Panc1 (cell line): ENCODE measurements at regions not wholly inside any gene's neighbourhood (a gene's known extent, or its start where the extent isn't known, plus 50 kb on each side); places are given as distances from the start of the nearest gene placed in this dataset.

Source experiments
- ATAC-seq: fragments of 200-7000 bp; cut with Tn5 transposase; 2 replicates; pipeline ENCODE4 v1.9.1; 2020; ENCODE audit warnings: mild to moderate bottlenecking, moderate library complexity
- BruUV-seq: library from RNA; stranded (reverse); fragments of 400-500 nt; replicated peaks from 2 replicates; lab custom pipeline; 2021; lab: Mats Ljungman, UMichigan
- CTCF ChIA-PET: fragments of 300-600 bp; sonication (Branson Sonifier 250); formaldehyde crosslinking; loops from one replicate; lab custom pipeline; 2022; ENCODE audit warnings: antibody characterized with exemption; lab: Charles Lee
- POLR2A ChIA-PET: fragments of 300-600 bp; sonication (Branson Sonifier 250); formaldehyde crosslinking; loops from one replicate; lab custom pipeline; 2022; ENCODE audit warnings: antibody characterized with exemption; lab: Charles Lee
- DNase-seq: peaks from one replicate; pipeline ENCODE4 v3.0.0-alpha.2; 2010; ENCODE audit warnings: low read depth, low spot score
- H3K27ac ChIP-seq: 2 replicates; pipeline ENCODE4 v1.5.1; 2011; ENCODE audit warnings: mild to moderate bottlenecking, low read length, inconsistent platforms
- H3K27me3 ChIP-seq: fragments of 200-500 bp; sonication (Bioruptor generic); 2 replicates; pipeline ENCODE4 v1.6.0; 2014; ENCODE audit warnings: low read length, inconsistent platforms; ENCODE audit not compliant: control insufficient read depth, insufficient read depth
- H3K36me3 ChIP-seq: fragments of 200-500 bp; sonication (Bioruptor generic); 2 replicates; pipeline ENCODE4 v1.5.1; 2014; ENCODE audit warnings: inconsistent platforms, mild to moderate bottlenecking, low read length, moderate library complexity; ENCODE audit not compliant: control insufficient read depth, insufficient read depth
- H3K4me1 ChIP-seq: 2 replicates; pipeline ENCODE4 v1.5.1; 2011; ENCODE audit warnings: inconsistent platforms, mild to moderate bottlenecking, low read length, moderate library complexity; ENCODE audit not compliant: control insufficient read depth, insufficient read depth
- H3K4me3 ChIP-seq, 2 experiments: 2 replicates each; pipeline ENCODE4 v1.5.1; 2011 to 2012; ENCODE audit warnings: low read depth in 2 of 2, low read length in 2 of 2, mild to moderate bottlenecking in 2 of 2, inconsistent platforms in 1 of 2, moderate library complexity in 1 of 2
- H3K9me3 ChIP-seq: fragments of 200-500 bp; sonication (Bioruptor generic); 2 replicates; pipeline ENCODE4 v1.5.1; 2014; ENCODE audit warnings: low read depth, mild to moderate bottlenecking, inconsistent platforms, low read length, moderate library complexity; ENCODE audit not compliant: control insufficient read depth, insufficient read depth
- CTCF ChIP-seq: fragments of 450-650 bp; IDR thresholded peaks from 2 replicates; pipeline ENCODE4 v1.5.1; 2017; ENCODE audit warnings: mild to moderate bottlenecking
- POLR2AphosphoS5 ChIP-seq: IDR thresholded peaks from 2 replicates; pipeline ENCODE4 v1.6.1; 2012; ENCODE audit warnings: mild to moderate bottlenecking, low read depth, low read length, moderate library complexity
- REST ChIP-seq, 2 experiments: IDR thresholded peaks; 2 replicates each; pipeline ENCODE4 v1.6.1; 2011 to 2012; ENCODE audit warnings: low read depth in 2 of 2, control low read depth in 1 of 2, low read length in 1 of 2, mild to moderate bottlenecking in 1 of 2, moderate library complexity in 1 of 2; ENCODE audit not compliant: insufficient read depth in 1 of 2
- SIN3A ChIP-seq: IDR thresholded peaks from 2 replicates; pipeline ENCODE4 v1.6.1; 2012; ENCODE audit warnings: low read depth, mild to moderate bottlenecking, low read length, moderate library complexity, borderline replicate concordance; ENCODE audit not compliant: insufficient read depth
- TCF7L2 ChIP-seq: IDR thresholded peaks from 2 replicates; pipeline ENCODE4 v1.6.1; 2011; ENCODE audit warnings: mild to moderate bottlenecking, low read depth, low read length, inconsistent platforms
- in situ Hi-C: cut with HindIII; loops from 2 replicates; pipeline ENCODE4 v1.10.0; 2016; ENCODE audit warnings: low sequenced_read_pairs, low pct_unique_long_range_greater_than_20kb
- intact Hi-C: fragments of 100-400 bp; cut with micrococcal nuclease; formaldehyde crosslinking; loops from one replicate; pipeline ENCODE4 v1.10.0; 2022; ENCODE audit not compliant: unreplicated experiment

- Histone ChIP-seq H3K36me3 (no peaks in the 10 kb centered on the region), H3K4me1 (no peaks in the 10 kb centered on the region), H3K4me3 (no peak overlapping the region), H3K27ac (no peak overlapping the region), H3K9me3 (no peaks in the 10 kb centered on the region), H3K27me3 (peaks cover 37% of the 10 kb centered on the region)
- intact Hi-C loops: no loop called here
- in situ Hi-C loops: no loop called here
- POLR2A ChIA-PET: no interaction called here
- TF ChIP-seq SIN3A (no peak), CTCF (no peak), POLR2AphosphoS5 (no peak), REST (IDR thresholded peaks at IDR 0.05; ENCODE audit: insufficient read depth in 1 of 2, low read depth in 2 of 2, low read length in 1 of 2) (no peak), TCF7L2 (no peak)
- CTCF ChIA-PET: no interaction called here
- no peak for DNase-seq
- no peak for ATAC-seq
- no TSS peak for BruUV-seq
Observed at GRCh38 chr11:119983816-119984215, 154.1 kb downstream of the TRIM29 start.

GRCh38 chr11:119983240-119983732 lies 154.6 kb downstream of the TRIM29 start:
- BruUV-seq: no TSS peak
- intact Hi-C loops: no loop called here
- Histone ChIP-seq H3K4me3 (no peak overlapping the region), H3K27ac (no peak overlapping the region), H3K9me3 (no peaks in the 10 kb centered on the region), H3K36me3 (no peaks in the 10 kb centered on the region), H3K27me3 (peaks cover 33% of the 10 kb centered on the region), H3K4me1 (no peaks in the 10 kb centered on the region)
- ChIA-PET CTCF (no interaction called here), POLR2A (no interaction called here)
- no peak for TF ChIP-seq REST (IDR thresholded peaks at IDR 0.05; ENCODE audit: insufficient read depth in 1 of 2, low read depth in 2 of 2, low read length in 1 of 2)
- no peak for TF ChIP-seq POLR2AphosphoS5
- TF ChIP-seq SIN3A: no peak
- TF ChIP-seq CTCF: no peak
- no peak for TF ChIP-seq TCF7L2
- no peak for DNase-seq
- ATAC-seq: no peak
- in situ Hi-C loops: no loop called here
